WI38 (cell line): ENCODE measurements at regions not wholly inside any gene's neighbourhood (a gene's known extent, or its start where the extent isn't known, plus 50 kb on each side); places are given as distances from the start of the nearest gene placed in this dataset.
"Not testable (repeated sequence)": the region's sequence is repeated elsewhere in the genome, so short reads cannot be mapped to it uniquely, and the experiment has no call there.

ENCODE experiments used
- H3K4me3 ChIP-seq: 2 replicates; pipeline ENCODE4 v1.5.1; 2011; ENCODE audit warnings: low read depth, mild to moderate bottlenecking, control low read depth, low read length
- CTCF ChIP-seq: IDR thresholded peaks from 2 replicates; pipeline ENCODE4 v1.5.1; 2012; ENCODE audit warnings: low read depth, mild to moderate bottlenecking, control low read depth, low read length

- no peak for TF ChIP-seq CTCF
These were observed 327.7 kb upstream of the TNC start for GRCh38 chr9:115445655-115446054.

GRCh38 chr9:115456515-115456914 is 338.6 kb upstream of the TNC start:
- TF ChIP-seq CTCF = no peak
- H3K4me3 ChIP-seq = no peak overlapping the region

More at GRCh38 chr9:115445655-115446054, 327.7 kb upstream of the TNC start:
- no peak overlapping the region for H3K4me3 ChIP-seq

- no peak for TF ChIP-seq CTCF
- H3K4me3 ChIP-seq = no peak overlapping the region
These were observed 343.3 kb upstream of the TNC start for GRCh38 chr9:115461280-115461679.

GRCh38 chr9:115462623-115463022 is 344.7 kb upstream of the TNC start:
- H3K4me3 ChIP-seq = no peak overlapping the region
- no peak for TF ChIP-seq CTCF

DNA sequence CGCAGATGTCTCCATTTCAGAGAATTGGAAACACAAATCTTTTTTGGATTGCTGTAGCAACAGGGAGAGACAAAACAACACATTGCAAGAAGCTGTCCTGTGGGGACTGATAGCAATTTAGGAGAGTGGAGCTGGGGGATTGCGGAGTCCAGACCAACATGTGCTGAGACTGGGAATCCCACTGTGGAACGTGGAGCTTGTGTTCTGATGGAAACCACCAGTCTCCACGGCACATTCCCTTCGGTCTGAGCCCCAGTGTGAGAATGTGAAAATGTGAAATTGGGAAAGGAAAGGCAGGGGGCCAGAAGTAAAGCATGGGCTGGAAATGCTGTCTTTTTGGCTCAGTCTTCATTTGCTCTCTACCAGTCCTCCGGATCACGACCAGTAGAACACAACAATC is 348.8 kb upstream of the TNC start:
- H3K4me3 ChIP-seq = no peak overlapping the region
- no peak for TF ChIP-seq CTCF

GRCh38 chr9:115469841-115470240 is 351.9 kb upstream of the TNC start:
- H3K4me3 ChIP-seq = no peak overlapping the region
- TF ChIP-seq CTCF = no peak

GRCh38 chr9:115473032-115473431 is 355.1 kb upstream of the TNC start:
- H3K4me3 ChIP-seq = not testable (repeated sequence)

DNA sequence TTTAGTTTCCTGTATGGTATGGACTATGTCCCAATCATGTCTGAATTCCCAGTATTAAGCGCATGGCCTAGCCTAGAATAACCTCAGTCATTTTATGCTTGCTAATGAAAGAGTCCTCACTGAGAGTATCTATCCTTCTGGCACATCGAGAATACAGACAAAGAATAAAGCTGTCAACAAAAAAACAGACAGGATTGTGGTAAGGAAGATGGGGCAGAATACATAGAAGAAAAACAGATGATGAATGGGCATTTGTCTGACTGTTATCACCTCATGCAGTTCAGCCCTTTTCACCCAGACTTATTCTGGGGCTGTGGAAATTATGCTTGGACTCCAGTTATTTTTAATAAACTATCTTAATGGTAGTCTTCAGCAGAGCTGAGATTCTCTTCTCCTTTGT is 363.8 kb upstream of the TNC start:
- TF ChIP-seq CTCF = no peak
- H3K4me3 ChIP-seq = no peak overlapping the region
